ENCODE measurements at regions not wholly inside any gene's neighbourhood (a gene's known extent, or its start where the extent isn't known, plus 50 kb on each side); places are given as distances from the start of the nearest gene placed in this dataset.

GRCh38 chr4:37146260-37146659 is 98.3 kb upstream of the NWD2 start:
- Mint-ChIP-seq H3K36me3 (ENCODE audit: unreplicated experiment) (peaks cover 4% of the 10 kb centered on the region), H3K4me1 (ENCODE audit: low read depth, unreplicated experiment) (no peaks in the 10 kb centered on the region), H3K4me3 (ENCODE audit: unreplicated experiment) (no peak overlapping the region), H3K27me3 (ENCODE audit: unreplicated experiment) (no peaks in the 10 kb centered on the region), H3K27ac (ENCODE audit: unreplicated experiment) (no peak overlapping the region), H3K9me3 (ENCODE audit: unreplicated experiment) (no peaks in the 10 kb centered on the region)
- no peak for TF ChIP-seq CTCF (IDR thresholded peaks at IDR 0.05; ENCODE audit: partially characterized antibody, unreplicated experiment)
- DNase-seq: no peak

DNA sequence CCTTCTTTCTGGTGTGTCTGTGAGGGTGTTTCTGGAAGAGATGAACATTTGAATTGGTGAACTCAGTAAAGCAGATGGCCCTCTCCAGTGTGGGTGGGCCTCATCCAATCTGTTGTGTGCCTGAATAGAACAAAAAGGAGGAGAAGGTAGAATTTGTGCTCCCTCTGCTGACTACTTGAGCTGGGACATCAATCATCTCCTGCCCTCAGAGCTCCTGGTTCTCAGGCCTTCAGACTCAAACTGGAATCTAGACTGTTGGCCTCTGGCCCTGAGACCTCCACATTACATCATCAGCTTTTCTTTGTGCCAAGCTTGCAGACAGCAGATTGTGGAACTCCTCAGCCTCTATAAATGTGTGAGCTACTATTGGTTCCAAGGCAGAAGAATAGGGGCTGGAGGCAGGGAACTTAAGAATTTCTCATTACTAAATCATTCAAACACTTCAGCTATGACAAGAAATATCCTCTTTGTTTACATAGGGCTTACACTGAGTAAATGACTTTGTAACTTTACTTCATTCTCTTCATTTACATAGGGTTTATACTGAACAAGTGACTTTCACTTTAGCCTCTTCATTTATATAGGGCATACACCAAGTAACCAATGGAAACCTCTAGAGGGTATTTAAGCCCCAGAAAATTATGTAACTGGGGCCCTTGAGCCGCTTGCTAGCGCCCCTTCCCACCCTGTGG is 86.9 kb upstream of the NWD2 start:
- Mint-ChIP-seq H3K27me3 (ENCODE audit: unreplicated experiment) (no peaks in the 10 kb centered on the region), H3K9me3 (ENCODE audit: unreplicated experiment) (no peaks in the 10 kb centered on the region), H3K36me3 (ENCODE audit: unreplicated experiment) (no peaks in the 10 kb centered on the region), H3K27ac (ENCODE audit: unreplicated experiment) (peak overlapping the region; percentile 3), H3K4me3 (ENCODE audit: unreplicated experiment) (no peak overlapping the region), H3K4me1 (ENCODE audit: low read depth, unreplicated experiment) (peaks cover 7% of the 10 kb centered on the region)
- no peak for DNase-seq
- TF ChIP-seq CTCF (IDR thresholded peaks at IDR 0.05; ENCODE audit: partially characterized antibody, unreplicated experiment): no peak

DNA sequence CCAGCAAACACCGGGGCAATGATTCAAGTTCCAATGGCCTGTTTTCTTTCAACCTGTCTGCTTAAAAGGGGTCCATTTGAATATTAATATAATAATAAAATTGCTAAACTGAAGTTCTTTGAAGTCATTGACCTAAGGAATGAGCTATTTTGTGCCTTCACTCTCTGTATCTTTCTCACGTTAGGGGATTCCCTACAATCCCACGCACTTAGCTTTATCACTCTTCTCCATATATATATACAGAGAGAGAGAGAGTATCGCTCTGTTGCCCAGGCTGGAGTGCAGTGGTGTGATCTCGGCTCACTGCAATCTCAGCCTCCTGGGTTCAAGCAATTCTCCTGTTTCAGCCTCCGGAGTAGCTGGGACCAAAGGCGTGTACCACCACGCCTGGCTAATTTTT is 83.9 kb upstream of the NWD2 start:
- Mint-ChIP-seq H3K27ac (ENCODE audit: unreplicated experiment) (no peak overlapping the region), H3K4me3 (ENCODE audit: unreplicated experiment) (no peak overlapping the region), H3K27me3 (ENCODE audit: unreplicated experiment) (no peaks in the 10 kb centered on the region), H3K4me1 (ENCODE audit: low read depth, unreplicated experiment) (peaks cover 7% of the 10 kb centered on the region), H3K36me3 (ENCODE audit: unreplicated experiment) (no peaks in the 10 kb centered on the region), H3K9me3 (ENCODE audit: unreplicated experiment) (no peaks in the 10 kb centered on the region)
- no peak for DNase-seq
- no peak for TF ChIP-seq CTCF (IDR thresholded peaks at IDR 0.05; ENCODE audit: partially characterized antibody, unreplicated experiment)

DNA sequence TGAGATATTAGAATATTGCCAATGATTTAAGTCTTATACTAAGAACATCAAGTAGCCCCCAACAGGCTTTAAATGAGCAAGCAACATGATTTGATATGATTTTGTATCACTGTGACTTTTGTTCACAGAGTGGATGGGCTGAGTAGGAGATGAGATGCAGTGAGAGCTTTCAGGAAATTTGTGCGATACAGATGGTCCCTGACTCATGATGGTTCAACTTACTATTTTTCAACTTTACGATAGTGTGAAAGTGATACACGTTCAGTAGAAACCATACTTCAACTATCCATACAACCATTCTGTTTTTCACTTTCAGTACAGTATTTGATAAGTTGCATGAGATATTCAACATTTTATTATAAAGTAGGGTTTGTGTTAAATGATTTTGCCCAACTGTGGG is 78.7 kb upstream of the NWD2 start:
- DNase-seq: no peak
- Mint-ChIP-seq H3K27ac (ENCODE audit: unreplicated experiment) (no peak overlapping the region), H3K4me3 (ENCODE audit: unreplicated experiment) (no peak overlapping the region), H3K36me3 (ENCODE audit: unreplicated experiment) (no peaks in the 10 kb centered on the region), H3K9me3 (ENCODE audit: unreplicated experiment) (no peaks in the 10 kb centered on the region), H3K4me1 (ENCODE audit: low read depth, unreplicated experiment) (no peaks in the 10 kb centered on the region), H3K27me3 (ENCODE audit: unreplicated experiment) (no peaks in the 10 kb centered on the region)
- no peak for TF ChIP-seq CTCF (IDR thresholded peaks at IDR 0.05; ENCODE audit: partially characterized antibody, unreplicated experiment)

GRCh38 chr4:37169956-37170355 is 74.6 kb upstream of the NWD2 start:
- Mint-ChIP-seq H3K27ac (ENCODE audit: unreplicated experiment) (no peak overlapping the region), H3K27me3 (ENCODE audit: unreplicated experiment) (no peaks in the 10 kb centered on the region), H3K4me3 (ENCODE audit: unreplicated experiment) (no peak overlapping the region), H3K4me1 (ENCODE audit: low read depth, unreplicated experiment) (no peaks in the 10 kb centered on the region), H3K36me3 (ENCODE audit: unreplicated experiment) (no peaks in the 10 kb centered on the region), H3K9me3 (ENCODE audit: unreplicated experiment) (no peaks in the 10 kb centered on the region)
- TF ChIP-seq CTCF (IDR thresholded peaks at IDR 0.05; ENCODE audit: partially characterized antibody, unreplicated experiment): no peak
- DNase-seq: no peak
